A549 (cell line): ENCODE measurements at regions not wholly inside any gene's neighbourhood (a gene's known extent, or its start where the extent isn't known, plus 50 kb on each side); places are given as distances from the start of the nearest gene placed in this dataset.

ENCODE experiments used
- ATAC-seq, 2 experiments: fragments of 200-7000 bp in 1 of 2; fragments of >200 bp in 1 of 2; cut with Nextera tagmentation in 1 of 2; cut with Tn5 transposase in 1 of 2; 3 replicates each; pipeline versions ENCODE4 v1.8.0 to v1.9.1; 2018 to 2020; ENCODE audit warnings: mild to moderate bottlenecking in 1 of 2, moderate library complexity in 1 of 2
- CTCF ChIA-PET: fragments of 300-600 bp; sonication (Branson Sonifier 250); formaldehyde crosslinking; extraction: SDS; loops from one replicate; lab custom pipeline; 2021; ENCODE audit warnings: antibody characterized with exemption, inconsistent platforms; lab: Yijun Ruan, JAX
- POLR2A ChIA-PET: fragments of 350-600 bp; formaldehyde crosslinking; extraction: SDS; loops from one replicate; lab custom pipeline; 2021; ENCODE audit warnings: antibody characterized with exemption, inconsistent platforms; lab: Yijun Ruan, JAX
- DNase-seq, 2 experiments: peaks; one replicate each; pipeline versions ENCODE4 v3.0.0 to v3.0.0-alpha.2; 2011 to 2016; ENCODE audit warnings: low read depth in 1 of 2, low spot score in 1 of 2
- FAIRE-seq: peaks from 2 replicates; lab custom pipeline; 2011; peaks lifted over from hg19 to GRCh38; lab: Jason Lieb, UNC
- H3K27ac ChIP-seq, 2 experiments: fragments of >200 bp; sonication (Bioruptor Twin); formaldehyde crosslinking; 3 replicates each; pipeline ENCODE4 v1.5.1; 2016 to 2017
- H3K4me1 ChIP-seq: fragments of >200 bp; sonication (Bioruptor Twin); formaldehyde crosslinking; 3 replicates; pipeline ENCODE4 v1.6.1; 2016
- H3K4me2 ChIP-seq: fragments of >200 bp; sonication (Bioruptor Twin); formaldehyde crosslinking; 3 replicates; pipeline ENCODE4 v1.6.1; 2016
- H3K4me3 ChIP-seq: fragments of >200 bp; sonication (Bioruptor Twin); formaldehyde crosslinking; 3 replicates; pipeline ENCODE4 v1.5.1; 2016
- H3K9me3 ChIP-seq: fragments of >200 bp; sonication (Bioruptor Twin); formaldehyde crosslinking; 3 replicates; pipeline ENCODE4 v1.6.1; 2016
- BCL3 ChIP-seq: fragments of >200 bp; sonication (Bioruptor Twin); formaldehyde crosslinking; IDR thresholded peaks from 3 replicates; pipeline ENCODE4 v1.6.1; 2016
- CBX2 ChIP-seq: fragments of 200-600 bp; sonication (generic); IDR thresholded peaks from 2 replicates; pipeline ENCODE4 v1.6.1; 2016; ENCODE audit warnings: low read depth, mild to moderate bottlenecking, borderline replicate concordance
- CEBPB ChIP-seq, 2 experiments: fragments of >200 bp in 1 of 2; sonication (Bioruptor Twin) in 1 of 2; formaldehyde crosslinking in 1 of 2; IDR thresholded peaks; 2 replicates each; pipeline ENCODE4 v1.6.1; 2012 to 2016
- CHD4 ChIP-seq: fragments of 200-600 bp; sonication (generic); IDR thresholded peaks from 2 replicates; pipeline ENCODE4 v1.6.1; 2016; ENCODE audit warnings: antibody characterized with exemption, mild to moderate bottlenecking, borderline replicate concordance
- CTCF ChIP-seq: fragments of >200 bp; sonication (Bioruptor Twin); formaldehyde crosslinking; IDR thresholded peaks from 3 replicates; pipeline ENCODE4 v1.5.1; 2016
- E2F6 ChIP-seq: IDR thresholded peaks from 2 replicates; pipeline ENCODE4 v1.6.1; 2012; ENCODE audit warnings: low read depth, borderline replicate concordance
- HDAC2 ChIP-seq: fragments of 200-600 bp; sonication (generic); IDR thresholded peaks from 2 replicates; pipeline ENCODE4 v1.6.1; 2016
- HES2 ChIP-seq: fragments of >200 bp; sonication (Bioruptor Twin); formaldehyde crosslinking; IDR thresholded peaks from 2 replicates; pipeline ENCODE4 v1.6.1; 2016
- HOXB5 ChIP-seq: fragments of 250-450 bp; sonication (Bioruptor Pico); IDR thresholded peaks from 2 replicates; pipeline ENCODE4 v1.5.0; 2020; ENCODE audit warnings: mild to moderate bottlenecking, moderate library complexity
- JUN ChIP-seq, 2 experiments: fragments of >200 bp; sonication (Bioruptor Twin); formaldehyde crosslinking; IDR thresholded peaks; 2 replicates in 1 of 2; 3 replicates in 1 of 2; pipeline ENCODE4 v1.6.1; 2016 to 2017
- JUNB ChIP-seq: fragments of >200 bp; sonication (Bioruptor Twin); formaldehyde crosslinking; IDR thresholded peaks from 2 replicates; pipeline ENCODE4 v1.6.1; 2016
- KDM5A ChIP-seq: fragments of 200-600 bp; sonication (generic); IDR thresholded peaks from 2 replicates; pipeline ENCODE4 v1.6.1; 2016; ENCODE audit warnings: antibody characterized with exemption, mild to moderate bottlenecking
- MAFK ChIP-seq: fragments of 450-650 bp; IDR thresholded peaks from 2 replicates; pipeline ENCODE4 v1.6.1; 2014; ENCODE audit not compliant: partially characterized antibody
- MAX ChIP-seq: IDR thresholded peaks from 2 replicates; pipeline ENCODE4 v1.6.1; 2012
- MYC ChIP-seq: IDR thresholded peaks from 2 replicates; pipeline ENCODE4 v1.6.1; 2012; ENCODE audit warnings: mild to moderate bottlenecking, inconsistent platforms, low read length, improper control_type of control experiment, borderline replicate concordance
- NFE2L2 ChIP-seq: fragments of 150-350 bp; conservative IDR thresholded peaks from 2 replicates; pipeline ENCODE4 v1.6.1; 2014; ENCODE audit warnings: low read length
- PBX3 ChIP-seq: IDR thresholded peaks from 2 replicates; pipeline ENCODE4 v1.6.1; 2012
- POLR2AphosphoS2 ChIP-seq: conservative IDR thresholded peaks from 2 replicates; pipeline ENCODE4 v1.6.1; 2012; ENCODE audit warnings: low read length, improper control_type of control experiment, inconsistent platforms
- RAD21 ChIP-seq, 2 experiments: fragments of >200 bp in 1 of 2; sonication (Bioruptor Twin) in 1 of 2; formaldehyde crosslinking in 1 of 2; IDR thresholded peaks in 1 of 2; conservative IDR thresholded peaks in 1 of 2; 2 replicates in 1 of 2; 3 replicates in 1 of 2; pipeline ENCODE4 v1.6.1; 2012 to 2018; ENCODE audit warnings: inconsistent platforms in 1 of 2
- RFX5 ChIP-seq: fragments of 450-650 bp; IDR thresholded peaks from 2 replicates; pipeline ENCODE4 v1.7.1; 2014; ENCODE audit warnings: antibody characterized with exemption, mild to moderate bottlenecking, moderate library complexity
- SMC3 ChIP-seq: fragments of >200 bp; sonication (Bioruptor Twin); formaldehyde crosslinking; IDR thresholded peaks from 3 replicates; pipeline ENCODE4 v1.6.1; 2018; ENCODE audit warnings: inconsistent platforms
- ZFP36 ChIP-seq: fragments of 450-650 bp; IDR thresholded peaks from 2 replicates; pipeline ENCODE4 v1.6.1; 2014; ENCODE audit warnings: borderline replicate concordance; ENCODE audit not compliant: partially characterized antibody
- ZNF302 ChIP-seq: fragments of 250-450 bp; sonication (Bioruptor Pico); IDR thresholded peaks from 2 replicates; pipeline ENCODE4 v1.9.0; 2021; ENCODE audit warnings: inconsistent platforms, mild to moderate bottlenecking, moderate library complexity
- ZSCAN20 ChIP-seq: fragments of 250-450 bp; sonication (Bioruptor Pico); IDR thresholded peaks from 2 replicates; pipeline ENCODE4 v1.8.0; 2022; ENCODE audit warnings: mild to moderate bottlenecking, moderate library complexity
- WGBS: methylation state at CpG from one replicate; pipeline ENCODE4 v1.1.6; 2017; ENCODE audit errors: missing lambda C conversion rate; 5-methylcytosine and 5-hydroxymethylcytosine counted together

- FAIRE-seq (no peak), DNase-seq (no peak), ATAC-seq (no peak)
- ChIA-PET POLR2A (no interaction called here), CTCF (interaction anchor here (0.6 to 1.1 kb wide), 4 partner anchors 16 to 32 kb away, joined by 3 read pairs; no protein-coding TSS in a partner anchor)
- H3K27ac ChIP-seq: no peak overlapping the region
- no peaks in the 10 kb centered on the region for H3K9me3 ChIP-seq
- H3K4me2 ChIP-seq: no peak overlapping the region
- TF ChIP-seq RFX5 (no peak), HOXB5 (CRISPR knock-in tag) (no peak), RAD21 (conservative IDR thresholded peaks at IDR 0.05 in 1 of 2, IDR thresholded peaks at IDR 0.05 in 1 of 2) (peak; percentile 20 to 29; a peak in 1 of 5 replicates), MYC (no peak), SMC3 (peak; percentile 15; the same call in 1 of the 3 replicates), BCL3 (no peak), CTCF (peak; percentile 30; the same call in 2 of the 3 replicates), MAX (no peak)
- H3K4me3 ChIP-seq: no peak overlapping the region
- H3K4me1 ChIP-seq: no peaks in the 10 kb centered on the region
- 73% methylated on average over 3 of the region's 3 CpGs for WGBS
Measured at GRCh38 chr1:99527078-99527477, 118.8 kb upstream of the PALMD start.

- FAIRE-seq: no peak
- POLR2A ChIA-PET: no interaction called here
Measured at GRCh38 chr1:99527545-99527944, 118.4 kb upstream of the PALMD start.

GRCh38 chr1:99529002-99529401 is 116.9 kb upstream of the PALMD start:
- ChIA-PET POLR2A (no interaction called here), CTCF (no interaction called here)
- H3K4me3 ChIP-seq: no peak overlapping the region
- DNase-seq (no peak), FAIRE-seq (no peak), ATAC-seq (no peak)
- H3K4me2 ChIP-seq: no peak overlapping the region
- 53% methylated on average over 3 of the region's 3 CpGs for WGBS
- H3K4me1 ChIP-seq: no peaks in the 10 kb centered on the region
- TF ChIP-seq JUN (IDR thresholded peaks at IDR 0.05) (no peak), CBX2 (no peak), ZSCAN20 (CRISPR knock-in tag) (no peak), KDM5A (no peak), HDAC2 (no peak), NFE2L2 (no peak), CTCF (no peak), HES2 (no peak), BCL3 (no peak), ZFP36 (no peak), E2F6 (no peak), ZNF302 (no peak), CEBPB (IDR thresholded peaks at IDR 0.05) (no peak), JUNB (no peak), PBX3 (no peak), CHD4 (no peak), POLR2AphosphoS2 (no peak)
- TF ChIP-seq, all 56 proteins: peak for 0
- Histone ChIP-seq H3K9me3 (no peaks in the 10 kb centered on the region), H3K27ac (no peak overlapping the region)

More at GRCh38 chr1:99527545-99527944, 118.4 kb upstream of the PALMD start:
- Histone ChIP-seq H3K4me2 (no peak overlapping the region), H3K9me3 (no peaks in the 10 kb centered on the region), H3K27ac (no peak overlapping the region), H3K4me1 (no peaks in the 10 kb centered on the region), H3K4me3 (no peak overlapping the region)
- no peak for DNase-seq
- CTCF ChIA-PET: interaction anchor here (1.1 kb wide), 1 partner anchor 21 kb away, joined by 3 read pairs; no protein-coding TSS in a partner anchor
- WGBS: 17% methylated on average over 3 of the region's 3 CpGs
- ATAC-seq: no peak
- TF ChIP-seq HDAC2: no peak
- TF ChIP-seq MAFK: peak; percentile 54
